ENCODE measurements at regions not wholly inside any gene's neighbourhood (a gene's known extent, or its start where the extent isn't known, plus 50 kb on each side); places are given as distances from the start of the nearest gene placed in this dataset.

GRCh38 chr13:28548872-28549271, 53.9 kb upstream of the FLT1 start:
- no peak for TF ChIP-seq CTCF (IDR thresholded peaks at IDR 0.05)
- CTCF ChIA-PET: no interaction called here
- H3K27me3 Mint-ChIP-seq: peaks cover 10% of the 10 kb centered on the region

GRCh38 chr13:28548468-28548867, 53.5 kb upstream of the FLT1 start:
- no peak for TF ChIP-seq CTCF (IDR thresholded peaks at IDR 0.05)
- DNase-seq (no peak), ATAC-seq (ENCODE audit: low read depth) (no peak)
- ChIA-PET POLR2A (no interaction called here), CTCF (no interaction called here)
- H3K9me3 Mint-ChIP-seq: peaks cover 6% of the 10 kb centered on the region
- intact Hi-C loops (cut with micrococcal nuclease): no loop called here
- H3K4me1 Mint-ChIP-seq: no peaks in the 10 kb centered on the region
- H3K27ac Mint-ChIP-seq: no peak overlapping the region
- peaks cover 10% of the 10 kb centered on the region for H3K27me3 Mint-ChIP-seq
- no peak overlapping the region for H3K4me3 Mint-ChIP-seq
- H3K36me3 Mint-ChIP-seq (ENCODE audit: low read depth): no peaks in the 10 kb centered on the region

More at GRCh38 chr13:28548872-28549271, 53.9 kb upstream of the FLT1 start:
- Mint-ChIP-seq H3K4me3 (no peak overlapping the region), H3K9me3 (peaks cover 4% of the 10 kb centered on the region), H3K36me3 (ENCODE audit: low read depth) (no peaks in the 10 kb centered on the region), H3K27ac (no peak overlapping the region), H3K4me1 (no peaks in the 10 kb centered on the region)
- DNase-seq (no peak), ATAC-seq (ENCODE audit: low read depth) (no peak)
- intact Hi-C loops (cut with micrococcal nuclease): no loop called here
- POLR2A ChIA-PET: no interaction called here

- TF ChIP-seq CTCF (IDR thresholded peaks at IDR 0.05): no peak
- H3K4me1 Mint-ChIP-seq: peaks cover 4% of the 10 kb centered on the region
- CTCF ChIA-PET: no interaction called here
Observed at GRCh38 chr13:28545583-28546333, 50.8 kb upstream of the FLT1 start.

More at GRCh38 chr13:28545583-28546333, 50.8 kb upstream of the FLT1 start:
- Mint-ChIP-seq H3K9me3 (peaks cover 6% of the 10 kb centered on the region), H3K4me3 (no peak overlapping the region), H3K27me3 (peaks cover 10% of the 10 kb centered on the region), H3K36me3 (ENCODE audit: low read depth) (no peaks in the 10 kb centered on the region), H3K27ac (no peak overlapping the region)
- POLR2A ChIA-PET: no interaction called here
- intact Hi-C loops (cut with micrococcal nuclease): no loop called here
- ATAC-seq (ENCODE audit: low read depth): no peak
- no peak for DNase-seq

All from activated B cell treated with CpG ODN at 0.5 μM for 24 hours (primary cell).